PC-9 (cell line): ENCODE measurements at regions not wholly inside any gene's neighbourhood (a gene's known extent, or its start where the extent isn't known, plus 50 kb on each side); places are given as distances from the start of the nearest gene placed in this dataset.

Experiments used
- BruUV-seq: library from RNA; stranded (reverse); fragments of 400-500 nt; replicated peaks from 2 replicates; lab custom pipeline; 2021; lab: Mats Ljungman, UMichigan
- CTCF ChIA-PET: fragments of 300-600 bp; sonication (Branson Sonifier 250); formaldehyde crosslinking; loops from one replicate; lab custom pipeline; 2022; ENCODE audit warnings: antibody characterized with exemption; lab: Charles Lee
- POLR2A ChIA-PET: fragments of 300-600 bp; sonication (Branson Sonifier 250); formaldehyde crosslinking; loops from one replicate; lab custom pipeline; 2022; ENCODE audit warnings: antibody characterized with exemption; ENCODE audit not compliant: unreplicated experiment; lab: Charles Lee
- DNase-seq, 2 experiments: peaks; one replicate each; pipeline versions ENCODE4 v3.0.0 to v3.0.0-alpha.2; 2015 to 2022; ENCODE audit warnings: mixed read lengths in 1 of 2
- H2AFZ ChIP-seq: fragments of 200-600 bp; sonication (generic); 2 replicates; pipeline ENCODE4 v1.8.1; 2017; ENCODE audit warnings: antibody characterized with exemption
- H3F3A ChIP-seq: fragments of 200-600 bp; sonication (generic); 2 replicates; pipeline ENCODE4 v1.8.1; 2017; ENCODE audit warnings: antibody characterized with exemption, mild to moderate bottlenecking, low read depth; ENCODE audit not compliant: insufficient read depth
- H3K27ac ChIP-seq: fragments of 200-600 bp; sonication (generic); 2 replicates; pipeline ENCODE4 v1.6.1; 2016; ENCODE audit warnings: mixed run types
- H3K27me3 ChIP-seq: fragments of 200-600 bp; sonication (generic); 2 replicates; pipeline ENCODE4 v1.6.1; 2016; ENCODE audit warnings: low read depth, mixed run types; ENCODE audit not compliant: insufficient read depth
- H3K36me3 ChIP-seq: fragments of 200-600 bp; sonication (generic); 2 replicates; pipeline ENCODE4 v1.6.1; 2016; ENCODE audit warnings: low read depth, mixed run types
- H3K4me1 ChIP-seq: fragments of 200-600 bp; sonication (generic); replicated peaks from 2 replicates; pipeline ENCODE4 v1.6.1; 2016; ENCODE audit warnings: mixed run types; ENCODE audit not compliant: insufficient read depth
- H3K4me2 ChIP-seq: fragments of 200-600 bp; sonication (generic); 2 replicates; pipeline ENCODE4 v1.6.1; 2017; ENCODE audit warnings: mixed run types
- H3K4me3 ChIP-seq: fragments of 200-600 bp; sonication (generic); 2 replicates; pipeline ENCODE4 v1.6.1; 2016; ENCODE audit warnings: mixed run types
- H3K79me2 ChIP-seq: fragments of 200-600 bp; sonication (generic); 2 replicates; pipeline ENCODE4 v1.6.1; 2017; ENCODE audit warnings: low read depth, mixed run types
- H3K9me2 ChIP-seq: fragments of 200-600 bp; sonication (generic); 2 replicates; pipeline ENCODE4 v1.8.1; 2017; ENCODE audit warnings: mild to moderate bottlenecking; ENCODE audit not compliant: insufficient read depth
- H3K9me3 ChIP-seq: fragments of 200-600 bp; sonication (generic); 2 replicates; pipeline ENCODE4 v1.8.1; 2016; ENCODE audit warnings: low read depth; ENCODE audit not compliant: insufficient read depth
- H4K20me1 ChIP-seq: fragments of 200-600 bp; sonication (generic); 2 replicates; pipeline ENCODE4 v1.8.1; 2017; ENCODE audit not compliant: insufficient read depth
- CTCF ChIP-seq: fragments of 200-600 bp; sonication (generic); conservative IDR thresholded peaks from 2 replicates; pipeline ENCODE4 v1.6.1; 2017; ENCODE audit warnings: mixed run types, antibody characterized with exemption, mild to moderate bottlenecking, moderate library complexity
- EZH2 ChIP-seq: fragments of 200-600 bp; sonication (generic); IDR thresholded peaks from 2 replicates; pipeline ENCODE4 v1.8.0; 2017; ENCODE audit warnings: antibody characterized with exemption, low read depth
- intact Hi-C: fragments of 100-400 bp; cut with micrococcal nuclease; formaldehyde crosslinking; loops from one replicate; pipeline ENCODE4 v1.10.0; 2022; ENCODE audit not compliant: unreplicated experiment

GRCh38 chr4:41477181-41477905 lies 60.6 kb upstream of the LIMCH1 start:
- Histone ChIP-seq H3K9me2 (no peaks in the 10 kb centered on the region), H3K36me3 (peaks cover 18% of the 10 kb centered on the region; the same call in 1 of the 2 replicates), H3K27me3 (no peaks in the 10 kb centered on the region), H3K4me3 (no peak overlapping the region), H3K27ac (no peak overlapping the region), H3K79me2 (peaks cover 68% of the 10 kb centered on the region), H3K4me1 (peaks cover 26% of the 10 kb centered on the region), H3F3A (peaks cover 19% of the 10 kb centered on the region), H3K9me3 (no peaks in the 10 kb centered on the region), H2AFZ (no peak overlapping the region), H3K4me2 (no peak overlapping the region), H4K20me1 (no peaks in the 10 kb centered on the region)
- BruUV-seq = no TSS peak
- CTCF ChIA-PET = no interaction called here
- DNase-seq = no peak
- intact Hi-C loops = no loop called here
- TF ChIP-seq CTCF (no peak), EZH2 (no peak)
- POLR2A ChIA-PET = no interaction called here

GRCh38 chr4:41478518-41478917 lies 59.4 kb upstream of the LIMCH1 start:
- no peak overlapping the region for H3K27ac ChIP-seq
- BruUV-seq = no TSS peak
- H3K79me2 ChIP-seq = peaks cover 72% of the 10 kb centered on the region
- intact Hi-C loops = no loop called here
- peaks cover 11% of the 10 kb centered on the region; the same call in 1 of the 2 replicates for H3K36me3 ChIP-seq
- H3F3A ChIP-seq = peaks cover 19% of the 10 kb centered on the region
- ChIA-PET POLR2A (no interaction called here), CTCF (no interaction called here)
- H4K20me1 ChIP-seq = no peaks in the 10 kb centered on the region
- no peak overlapping the region for H3K4me2 ChIP-seq
- H3K9me2 ChIP-seq = no peaks in the 10 kb centered on the region
- peaks cover 26% of the 10 kb centered on the region for H3K4me1 ChIP-seq
- no peak for DNase-seq
- H3K9me3 ChIP-seq = no peaks in the 10 kb centered on the region
- no peak overlapping the region for H3K4me3 ChIP-seq
- H2AFZ ChIP-seq = no peak overlapping the region
- H3K27me3 ChIP-seq = no peaks in the 10 kb centered on the region
- TF ChIP-seq EZH2 = no peak
- TF ChIP-seq CTCF = no peak

GRCh38 chr4:41480896-41481311 lies 57.1 kb upstream of the LIMCH1 start:
- Histone ChIP-seq H3K27me3 (no peaks in the 10 kb centered on the region), H3K27ac (no peak overlapping the region), H2AFZ (no peak overlapping the region), H3K36me3 (peaks cover 11% of the 10 kb centered on the region; the same call in 1 of the 2 replicates), H4K20me1 (no peaks in the 10 kb centered on the region), H3K9me2 (no peaks in the 10 kb centered on the region), H3K9me3 (no peaks in the 10 kb centered on the region), H3F3A (peaks cover 12% of the 10 kb centered on the region; the same call in 1 of the 2 replicates), H3K4me3 (no peak overlapping the region), H3K4me1 (peaks cover 17% of the 10 kb centered on the region), H3K4me2 (no peak overlapping the region), H3K79me2 (peaks cover 55% of the 10 kb centered on the region)
- intact Hi-C loops = no loop called here
- no TSS peak for BruUV-seq
- TF ChIP-seq CTCF (no peak), EZH2 (no peak)
- DNase-seq = no peak
- ChIA-PET POLR2A (no interaction called here), CTCF (interaction anchor here (0.7 kb wide), 1 partner anchor 66 kb away, joined by 4 read pairs; no protein-coding TSS in a partner anchor)
